ENCODE measurements at regions not wholly inside any gene's neighbourhood (a gene's known extent, or its start where the extent isn't known, plus 50 kb on each side); places are given as distances from the start of the nearest gene placed in this dataset.
"Not testable (repeated sequence)": the region's sequence is repeated elsewhere in the genome, so short reads cannot be mapped to it uniquely, and the experiment has no call there.

DNA sequence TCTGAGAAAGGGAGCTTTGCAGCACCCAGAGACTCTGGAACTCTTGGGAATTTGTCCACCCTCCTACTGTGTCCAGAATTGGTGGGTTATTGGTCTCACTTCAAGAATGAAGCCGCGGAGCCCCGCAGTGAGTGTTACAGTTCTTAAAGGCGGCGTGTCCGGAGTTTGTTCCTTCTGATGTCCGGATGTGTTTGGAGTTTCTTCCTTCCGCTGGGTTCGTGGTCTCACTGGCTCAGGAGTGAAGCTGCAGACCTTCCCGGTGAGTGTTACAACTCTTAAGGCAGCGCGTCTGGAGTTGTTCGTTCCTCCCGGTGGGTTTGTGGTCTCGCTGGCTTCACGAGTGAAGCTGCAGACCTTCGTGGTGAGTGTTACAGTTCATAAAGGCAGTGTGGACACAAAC lies 824.7 kb downstream of the LRRTM4 start:
- DNase-seq (ENCODE audit: low spot score): not testable (repeated sequence)

DNA sequence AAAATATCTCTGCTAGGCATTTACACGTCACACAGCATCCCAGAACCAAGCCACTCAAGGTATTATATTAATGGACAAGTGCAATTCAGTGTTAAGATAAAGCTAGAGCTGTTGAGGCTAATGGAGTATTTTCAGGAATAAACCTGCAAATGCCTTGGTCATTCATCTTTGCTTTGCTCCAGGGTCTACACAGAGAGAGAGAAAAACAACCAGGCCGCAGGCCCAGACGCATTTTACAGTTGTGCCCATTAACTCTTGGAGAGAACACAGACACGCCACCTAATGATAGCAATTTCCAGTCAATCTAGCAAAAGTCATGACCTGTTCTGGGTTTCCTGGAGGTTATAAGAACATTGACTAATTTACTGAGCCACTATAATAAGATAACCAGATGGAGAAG lies 829.3 kb downstream of the LRRTM4 start:
- no peak for DNase-seq (ENCODE audit: low spot score)

DNA sequence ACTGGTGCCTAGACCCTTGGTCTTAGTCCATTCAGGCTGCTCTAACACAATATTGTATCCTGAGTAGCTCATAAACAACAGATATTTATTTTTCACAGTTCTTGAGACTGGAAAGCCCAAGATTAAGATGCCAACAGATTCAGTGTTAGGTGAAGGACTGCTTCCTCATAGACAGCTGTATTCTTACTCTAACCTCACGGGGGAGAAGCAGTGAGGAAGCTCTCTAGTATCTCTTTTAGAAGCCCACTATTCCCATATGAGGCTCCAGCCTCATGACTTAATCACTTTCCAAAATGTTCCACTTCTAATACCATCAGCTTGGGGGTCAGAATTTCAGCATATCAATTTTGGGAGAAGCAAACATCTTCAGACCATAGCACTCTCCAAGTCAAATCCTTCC lies 833.4 kb downstream of the LRRTM4 start:
- DNase-seq (ENCODE audit: low spot score): no peak

DNA sequence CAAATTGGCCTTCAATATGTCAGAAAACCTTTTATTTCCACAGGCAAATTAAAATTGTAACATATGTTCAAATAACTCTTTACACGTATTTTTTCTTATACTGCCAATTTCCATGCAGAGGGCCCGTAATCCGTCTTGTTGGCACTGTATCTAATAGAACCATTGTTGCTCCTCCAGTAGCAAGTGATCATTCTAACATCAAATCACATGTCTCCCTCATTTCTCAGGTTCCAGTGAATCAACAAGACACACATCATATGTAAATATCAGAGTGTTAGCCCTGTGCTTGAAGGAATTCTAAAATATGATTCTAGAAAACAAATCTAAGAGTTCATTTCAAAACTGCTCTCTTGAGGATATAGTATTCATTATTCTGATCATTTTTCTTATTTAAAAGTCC lies 834.3 kb downstream of the LRRTM4 start:
- DNase-seq (ENCODE audit: low spot score): no peak

DNA sequence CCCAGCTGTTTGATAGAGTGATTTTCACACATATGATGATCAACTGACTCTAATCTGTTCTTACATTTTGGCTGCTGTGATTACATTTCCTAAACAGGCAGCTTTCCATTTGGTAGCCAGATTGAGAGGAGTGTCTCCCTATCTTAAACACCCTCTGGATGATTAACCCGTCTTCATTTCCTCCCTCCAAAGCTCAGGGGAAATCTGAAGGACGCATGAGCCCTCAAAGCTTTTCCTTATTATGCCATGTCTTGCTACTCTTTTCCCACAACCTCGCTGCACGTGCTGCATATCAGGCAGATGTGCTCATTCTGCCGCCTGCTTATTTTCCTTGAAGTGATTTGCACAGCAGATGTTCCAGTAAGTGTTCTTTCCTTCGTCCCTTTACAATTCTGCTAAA lies 837.4 kb downstream of the LRRTM4 start:
- DNase-seq (ENCODE audit: low spot score): no peak

DNA sequence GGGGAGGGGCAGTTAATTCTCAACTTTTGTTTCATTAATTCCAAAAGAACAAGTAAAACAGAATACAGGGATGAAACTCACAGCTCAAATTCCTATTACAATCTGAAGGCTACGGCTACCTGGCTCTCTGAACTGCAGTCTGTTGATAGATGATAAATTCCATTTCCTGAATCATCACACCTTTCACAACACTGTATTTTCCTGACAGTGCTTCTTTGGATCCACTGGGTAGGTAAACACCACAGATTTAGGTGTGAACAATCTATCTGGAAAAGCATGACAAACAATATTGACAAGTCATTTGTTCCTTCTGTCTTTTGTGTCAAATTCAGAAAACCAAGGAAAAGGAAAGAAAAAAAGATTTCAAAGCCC lies 843.2 kb downstream of the LRRTM4 start:
- DNase-seq (ENCODE audit: low spot score): peak; percentile 9

DNA sequence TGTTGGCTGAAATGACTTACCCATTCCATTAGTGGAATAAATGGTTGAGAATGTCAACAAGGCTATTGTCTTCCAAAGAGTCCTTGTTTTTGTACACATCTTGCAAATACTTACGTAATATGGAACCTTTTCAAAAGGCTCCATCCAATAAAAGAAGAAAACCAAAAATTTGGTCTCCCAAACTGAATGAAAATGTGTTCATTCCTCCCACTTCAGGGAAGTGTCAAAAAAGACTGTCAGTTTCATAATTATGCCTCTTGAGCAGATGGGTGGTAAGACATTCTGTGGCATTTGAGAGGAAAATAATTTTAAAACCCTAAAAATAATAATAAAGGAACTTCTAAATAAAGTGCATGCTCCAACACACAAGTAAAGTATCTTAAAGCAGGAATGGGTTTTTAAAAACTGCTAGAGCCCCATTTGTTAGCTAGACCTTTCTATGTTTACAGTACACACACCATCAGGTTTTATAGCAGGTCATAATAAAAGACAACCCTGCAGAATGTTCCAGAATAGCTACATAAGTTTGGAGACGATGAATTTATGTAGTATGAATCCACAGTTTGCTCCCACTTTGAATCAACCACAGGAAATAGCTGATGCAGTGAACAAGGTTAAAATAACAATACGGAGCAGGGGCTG lies 843.7 kb downstream of the LRRTM4 start:
- DNase-seq (ENCODE audit: low spot score): no peak

DNA sequence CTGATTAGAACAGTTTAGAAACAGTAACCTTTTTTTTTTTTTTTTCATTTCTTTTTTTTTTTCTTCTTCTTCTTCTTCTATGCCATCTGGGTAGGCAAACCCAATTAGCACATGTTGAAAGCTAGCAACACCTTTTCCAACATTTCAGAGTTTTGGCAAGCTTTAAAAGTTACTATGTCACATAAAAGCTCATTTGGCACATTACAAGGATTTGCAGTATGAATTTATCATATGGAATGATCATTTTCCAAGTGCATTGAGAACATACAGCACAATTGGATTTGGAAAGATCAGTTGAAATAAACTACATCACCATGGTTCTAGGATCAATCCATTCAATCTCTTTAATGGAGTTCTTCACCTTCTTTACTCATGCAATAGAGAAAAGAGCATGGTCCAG lies 847.0 kb downstream of the LRRTM4 start:
- DNase-seq (ENCODE audit: low spot score): no peak

DNA sequence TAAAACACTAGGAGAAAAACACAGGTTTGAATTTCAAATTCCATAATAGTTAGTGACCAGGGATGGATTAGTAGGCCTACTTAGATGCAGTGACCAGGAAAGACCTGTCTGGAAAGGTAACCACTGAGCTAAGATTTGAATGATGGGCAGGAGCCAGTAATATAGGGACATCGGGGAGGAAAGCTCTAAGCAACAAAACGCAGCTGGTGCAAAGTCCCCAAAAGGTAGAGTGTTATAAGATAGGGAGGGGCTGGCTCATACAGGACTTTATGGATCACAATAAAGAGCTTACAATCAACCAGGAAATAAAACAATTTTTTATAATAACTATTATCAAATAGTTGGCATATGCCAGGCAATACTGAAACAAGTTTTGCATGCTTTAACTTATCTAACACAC lies 849.4 kb downstream of the LRRTM4 start:
- DNase-seq (ENCODE audit: low spot score): no peak

DNA sequence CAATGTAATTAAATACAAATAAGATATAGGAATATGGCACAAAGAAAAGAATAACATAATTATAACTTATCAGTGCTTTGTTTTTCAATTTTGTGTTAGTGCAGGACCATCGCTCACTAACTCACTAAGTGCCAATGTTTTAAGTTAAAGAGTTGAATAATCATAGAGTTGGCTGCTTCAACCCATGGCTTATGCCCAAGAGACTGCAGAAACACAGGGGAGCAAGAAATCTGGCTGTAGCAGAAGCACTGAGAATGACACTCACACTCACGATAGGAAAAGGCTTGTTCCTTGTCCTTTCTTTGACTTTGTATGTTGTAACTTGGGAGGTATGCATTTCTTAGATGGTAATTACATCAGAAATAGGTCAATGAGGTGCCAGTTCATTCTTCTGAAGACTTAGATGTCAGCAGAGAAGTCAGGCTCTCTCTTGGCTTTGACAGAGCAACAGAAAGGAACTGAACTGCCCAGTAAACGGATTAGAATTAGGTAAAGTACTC lies 852.2 kb downstream of the LRRTM4 start:
- no peak for DNase-seq (ENCODE audit: low spot score)

DNA sequence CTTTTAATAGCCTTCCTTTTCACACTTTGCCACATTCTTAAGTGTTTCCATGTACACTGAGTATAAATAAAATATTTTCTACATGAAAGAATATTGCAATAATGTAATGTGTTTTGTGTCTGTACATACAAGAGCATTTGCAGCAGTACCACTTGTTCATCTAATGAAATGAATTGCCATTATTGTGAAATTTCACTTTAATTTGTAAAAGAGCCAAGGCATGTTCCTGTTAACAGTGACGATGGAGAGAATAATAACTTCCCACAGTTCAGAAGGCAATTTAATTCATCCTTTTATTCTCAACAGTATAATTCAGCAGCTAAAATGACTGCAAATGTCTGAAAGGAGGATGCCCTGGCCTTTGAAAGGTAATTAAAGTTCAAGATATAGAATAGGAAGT lies 853.9 kb downstream of the LRRTM4 start:
- no peak for DNase-seq (ENCODE audit: low spot score)

DNA sequence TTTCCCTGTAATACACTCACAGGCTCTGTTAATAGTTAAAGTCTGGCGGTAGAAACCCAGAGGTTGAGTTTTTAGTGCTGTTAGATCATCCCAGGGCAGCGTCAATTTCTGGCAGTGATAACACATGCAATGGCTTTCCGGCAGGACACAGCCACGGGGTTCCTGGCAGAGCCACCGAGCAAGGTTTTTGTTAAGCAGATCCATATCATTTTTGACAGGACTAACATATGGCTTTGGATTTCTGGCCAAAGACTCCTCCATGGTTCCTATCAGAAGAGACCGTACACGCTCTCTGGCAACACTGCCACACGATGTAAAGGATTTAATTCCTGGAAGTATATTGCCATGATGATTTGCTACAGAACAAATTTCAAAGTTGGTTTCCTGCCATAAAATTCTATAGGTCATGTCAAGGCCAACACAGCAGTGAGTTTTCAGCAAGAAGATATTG lies 854.3 kb downstream of the LRRTM4 start:
- no peak for DNase-seq (ENCODE audit: low spot score)

DNA sequence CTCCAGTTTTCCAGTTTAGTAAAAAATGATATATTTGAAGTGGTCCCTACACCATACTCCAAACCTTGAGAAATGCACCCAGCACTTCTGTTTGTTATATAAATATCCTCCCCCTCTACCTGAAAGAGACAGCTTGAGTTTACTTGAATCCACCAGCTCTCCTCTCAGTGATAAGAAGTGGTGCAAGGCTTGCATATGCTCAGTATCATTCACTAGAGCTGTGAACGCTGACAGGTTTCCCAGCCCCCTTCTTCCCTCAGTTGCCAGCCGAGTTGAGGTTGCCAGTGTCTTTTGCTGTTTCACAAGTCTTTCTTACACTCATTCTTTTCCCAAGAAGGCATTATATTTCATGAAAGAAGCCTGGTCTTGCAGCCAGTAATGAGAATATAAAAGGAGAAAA lies 880.0 kb downstream of the LRRTM4 start:
- DNase-seq (ENCODE audit: low spot score): no peak

DNA sequence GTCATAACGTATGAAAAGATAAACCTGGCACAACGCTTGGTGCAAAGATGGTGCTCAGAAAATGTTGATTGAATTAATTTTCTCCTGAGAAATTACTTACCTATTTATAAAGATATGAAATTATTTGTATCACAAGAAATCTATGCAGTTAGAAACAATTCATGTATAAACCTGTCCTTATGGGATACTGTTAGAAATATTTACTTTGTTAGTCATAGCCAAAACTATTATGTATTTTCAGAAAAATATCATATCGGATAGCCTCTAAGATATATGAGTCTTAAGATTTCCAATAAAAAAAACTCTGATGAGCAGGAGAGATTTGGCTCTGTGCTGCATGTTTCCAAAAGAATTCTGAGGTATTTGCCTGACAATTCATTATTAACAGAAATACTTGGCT lies 880.7 kb downstream of the LRRTM4 start:
- no peak for DNase-seq (ENCODE audit: low spot score)

DNA sequence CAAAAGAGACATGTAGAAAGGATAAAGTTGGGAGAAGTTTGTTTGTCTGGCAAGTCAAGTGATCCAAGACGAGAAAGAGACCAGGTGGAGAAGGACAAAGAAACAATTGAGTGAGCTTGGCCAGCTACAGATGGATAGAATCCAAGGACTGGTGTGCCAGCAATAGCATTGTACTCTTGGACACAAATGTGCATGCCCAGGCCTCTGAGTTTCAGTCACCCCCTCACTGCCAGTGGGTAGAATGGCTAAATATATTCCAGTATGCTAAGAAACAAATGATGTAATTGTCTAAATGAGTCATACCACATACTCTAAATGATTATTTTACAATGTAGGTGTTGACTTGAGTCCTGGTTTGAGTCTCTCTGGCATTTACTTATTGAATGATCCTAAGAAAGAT lies 881.3 kb downstream of the LRRTM4 start:
- DNase-seq (ENCODE audit: low spot score): peak; percentile 3

DNA sequence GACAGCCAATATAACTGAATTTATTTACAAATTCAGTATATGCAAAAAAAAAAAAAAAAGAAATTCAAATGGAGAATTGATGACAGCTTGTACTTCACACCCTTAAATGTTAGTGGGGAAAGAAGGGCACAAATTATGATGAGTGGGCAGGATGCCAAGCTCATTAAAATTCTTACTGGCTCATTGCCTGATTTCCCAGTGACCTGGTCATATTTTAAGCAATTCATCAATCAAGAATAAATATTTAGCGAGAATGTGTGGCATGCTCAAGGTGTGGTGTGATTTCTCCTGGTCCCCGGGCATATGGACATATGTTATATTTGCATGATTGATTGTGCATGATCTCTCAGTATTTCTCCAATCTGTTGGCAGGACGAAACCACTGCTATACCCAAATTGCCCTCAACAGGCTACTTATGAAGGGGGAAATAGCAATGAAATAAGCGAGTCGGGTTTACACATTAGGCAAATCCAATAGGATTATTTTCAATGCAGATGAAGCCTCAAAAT lies 883.0 kb downstream of the LRRTM4 start:
- DNase-seq (ENCODE audit: low spot score): no peak

DNA sequence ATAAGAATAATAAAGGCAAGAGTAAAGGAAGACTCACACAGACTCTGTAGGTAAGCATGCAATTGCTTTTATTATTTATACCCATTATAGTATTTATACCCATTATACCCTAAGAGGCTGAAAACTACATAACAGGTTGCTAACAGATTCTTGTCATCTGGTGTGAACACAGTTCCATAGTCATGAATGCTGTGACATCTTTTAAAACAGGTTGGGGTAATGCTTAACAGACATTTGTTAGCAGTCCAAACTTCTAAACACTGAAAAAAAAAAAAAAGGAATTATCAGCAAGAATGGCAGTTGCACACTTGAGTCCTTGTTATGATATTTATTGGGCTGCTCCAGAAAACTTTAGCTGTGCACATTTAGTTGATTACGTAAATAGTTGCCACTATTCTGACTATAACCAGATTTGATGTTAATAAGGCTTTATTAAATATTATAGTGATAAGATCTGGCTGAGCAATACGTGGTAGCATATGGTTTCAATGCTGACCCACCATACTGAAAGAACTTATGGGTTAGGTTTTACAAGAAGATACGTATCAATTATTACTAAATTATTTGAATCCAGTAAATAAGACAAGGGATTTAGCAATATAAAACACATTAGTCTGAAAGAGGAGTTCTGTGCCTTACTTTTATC lies 888.8 kb downstream of the LRRTM4 start:
- DNase-seq (ENCODE audit: low spot score): no peak

DNA sequence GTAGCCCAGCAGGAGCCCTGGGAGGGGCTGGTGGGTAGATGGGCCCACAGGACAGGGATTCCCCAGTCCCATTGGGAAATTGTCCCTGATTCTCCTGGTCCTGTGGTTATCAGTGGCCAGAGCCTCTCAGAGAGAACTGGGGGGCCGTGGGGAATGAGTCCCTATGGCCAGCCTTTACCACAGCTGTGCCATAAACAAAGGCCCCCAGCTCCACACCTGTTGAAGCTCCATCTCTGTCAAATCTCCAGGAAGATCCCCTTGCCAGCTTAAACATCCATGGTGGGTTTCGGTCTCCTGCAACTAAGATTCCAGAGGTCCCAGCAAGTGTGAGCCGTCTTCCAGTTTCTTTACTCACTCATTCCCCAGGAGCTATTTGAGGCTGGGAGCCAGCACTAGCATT lies 897.1 kb downstream of the LRRTM4 start:
- DNase-seq (ENCODE audit: low spot score): no peak

DNA sequence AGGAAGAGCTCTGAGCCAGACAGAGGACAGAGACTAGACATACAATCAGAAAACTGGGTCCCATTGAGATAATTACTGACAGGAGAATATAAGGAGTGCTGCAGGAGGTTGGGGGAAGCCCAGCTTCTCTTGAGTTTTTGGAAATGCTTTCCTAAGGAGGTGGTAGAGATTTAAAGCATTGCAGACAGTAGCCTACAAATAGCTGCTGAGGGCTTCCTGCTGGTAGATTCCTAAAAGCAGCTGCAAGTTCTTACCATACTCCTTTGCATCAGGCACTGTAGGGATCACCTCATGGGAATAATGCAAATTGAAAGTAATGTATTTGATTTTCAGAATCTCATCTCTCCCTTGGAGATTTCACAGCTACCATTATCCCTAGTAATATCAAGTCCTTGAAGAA lies 902.6 kb upstream of the GCFC2 start:
- DNase-seq (ENCODE audit: low spot score): no peak

DNA sequence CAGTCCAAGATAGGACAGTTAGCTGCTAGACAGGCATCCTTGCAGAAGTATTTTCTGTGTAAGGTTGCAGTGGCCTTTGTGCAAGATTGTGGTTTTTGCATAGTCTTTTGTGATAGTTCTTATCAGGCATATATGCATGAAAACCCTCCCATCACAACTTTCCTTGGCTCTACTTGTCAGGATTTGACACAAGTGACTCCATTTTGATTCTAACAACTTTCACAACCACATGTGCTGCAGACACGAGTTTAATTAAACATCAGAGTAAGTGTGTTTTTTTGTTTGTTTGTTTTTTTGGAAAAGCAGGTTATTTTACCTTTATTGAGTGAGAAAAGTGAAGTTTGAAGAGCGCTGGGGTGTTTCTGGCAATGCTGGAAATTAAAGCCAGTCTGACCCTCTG lies 902.0 kb upstream of the GCFC2 start:
- DNase-seq (ENCODE audit: low spot score): no peak

DNA sequence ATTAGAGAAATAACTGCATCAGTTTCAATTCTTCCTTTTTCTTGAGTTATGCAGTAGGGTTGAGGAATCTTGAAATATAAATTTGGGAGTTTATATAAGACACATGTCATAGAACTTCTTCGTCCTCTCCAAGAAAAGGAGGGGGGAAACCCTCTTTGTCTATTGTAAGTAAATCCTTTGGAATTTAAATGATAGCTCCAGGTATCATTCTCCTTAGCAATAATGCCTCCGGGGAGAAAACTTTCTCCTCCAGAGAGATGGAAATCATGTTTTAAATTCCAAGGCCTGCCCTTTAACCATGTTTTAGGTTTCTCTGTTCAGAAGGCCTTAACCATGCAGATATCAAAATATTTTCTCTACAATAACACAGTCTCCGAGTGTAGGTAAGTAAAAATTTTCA lies 899.7 kb upstream of the GCFC2 start:
- no peak for DNase-seq (ENCODE audit: low spot score)

DNA sequence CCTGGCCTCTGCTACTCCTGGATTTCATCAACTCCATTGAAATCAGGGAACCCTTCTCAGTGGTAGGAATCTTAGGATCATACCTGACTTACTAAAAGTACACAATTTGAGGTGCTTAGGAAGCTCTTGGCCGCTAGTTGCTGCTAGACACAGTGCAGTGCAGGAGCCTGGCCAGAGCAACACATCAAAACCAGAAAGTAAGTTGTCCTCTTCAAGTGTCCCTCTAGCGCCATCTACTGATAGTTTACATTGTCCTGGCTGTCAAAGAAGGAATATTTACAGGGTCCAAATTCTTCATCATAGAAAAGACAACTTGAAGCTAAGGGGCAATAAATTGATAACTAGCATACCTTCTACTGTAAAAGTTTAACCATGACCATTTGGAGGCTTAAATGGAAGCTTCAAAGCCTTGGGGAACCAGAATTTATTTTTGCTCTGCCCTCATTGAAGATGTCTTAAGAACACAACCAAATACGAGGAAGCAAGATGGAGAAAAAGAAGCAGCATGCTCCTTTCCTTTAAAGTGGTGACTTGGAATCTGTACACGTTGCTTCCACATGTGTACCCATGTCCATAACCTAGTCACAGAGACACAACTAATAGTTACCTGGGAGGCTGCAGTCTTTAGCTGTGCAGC lies 889.1 kb upstream of the GCFC2 start:
- peak; percentile 87 for DNase-seq (ENCODE audit: low spot score)

DNA sequence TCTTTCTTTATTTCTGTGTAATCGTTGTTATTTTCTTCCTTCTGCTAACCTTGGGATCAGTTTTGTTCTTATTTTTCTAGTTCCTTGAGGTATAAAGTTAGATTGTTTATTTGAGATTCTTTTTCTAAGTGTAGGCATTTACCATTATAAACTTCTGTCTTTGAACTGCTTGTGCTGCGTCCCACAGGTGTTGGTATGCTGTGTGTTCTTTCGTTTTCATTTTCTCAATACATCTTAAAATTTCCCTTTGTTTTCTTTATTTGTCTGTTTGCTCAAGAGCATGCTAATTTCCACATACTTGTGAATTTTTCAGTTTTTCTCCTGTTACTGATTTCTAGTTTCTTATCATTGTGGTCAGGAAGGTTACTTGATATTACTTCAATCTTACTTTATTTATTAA lies 873.8 kb upstream of the GCFC2 start:
- no peak for DNase-seq (ENCODE audit: low spot score)

All from kidney tubule cell (primary cell).